ENCODE measurements at regions not wholly inside any gene's neighbourhood (a gene's known extent, or its start where the extent isn't known, plus 50 kb on each side); places are given as distances from the start of the nearest gene placed in this dataset.
"Not testable (repeated sequence)": the region's sequence is repeated elsewhere in the genome, so short reads cannot be mapped to it uniquely, and the experiment has no call there.

GRCh38 chr2:36287363-36288275 lies 68.0 kb upstream of the CRIM1 start:
- TF ChIP-seq CTCF (IDR thresholded peaks at IDR 0.05; ENCODE audit: low read depth, low read length), result no peak
- DNase-seq (ENCODE audit: extremely low read depth, low read depth), result no peak

GRCh38 chr2:36279506-36279905 lies 76.1 kb upstream of the CRIM1 start:
- not testable (repeated sequence) for DNase-seq (ENCODE audit: extremely low read depth, low read depth)

- no peak for TF ChIP-seq CTCF (IDR thresholded peaks at IDR 0.05; ENCODE audit: low read depth, low read length)
- no peak for DNase-seq (ENCODE audit: extremely low read depth, low read depth)
Measured at GRCh38 chr2:36277881-36278523, 77.6 kb upstream of the CRIM1 start.

GRCh38 chr2:36277146-36277808 lies 78.3 kb upstream of the CRIM1 start:
- TF ChIP-seq CTCF (IDR thresholded peaks at IDR 0.05; ENCODE audit: low read depth, low read length), result no peak
- no peak for DNase-seq (ENCODE audit: extremely low read depth, low read depth)

GRCh38 chr2:36271266-36271665 lies 84.3 kb upstream of the CRIM1 start:
- no peak for DNase-seq (ENCODE audit: extremely low read depth, low read depth)
- no peak for TF ChIP-seq CTCF (IDR thresholded peaks at IDR 0.05; ENCODE audit: low read depth, low read length)

- no peak for DNase-seq (ENCODE audit: extremely low read depth, low read depth)
- no peak for TF ChIP-seq CTCF (IDR thresholded peaks at IDR 0.05; ENCODE audit: low read depth, low read length)
Measured at GRCh38 chr2:36270758-36271157, 84.8 kb upstream of the CRIM1 start.

GRCh38 chr2:36267194-36267593 lies 88.4 kb upstream of the CRIM1 start:
- no peak for TF ChIP-seq CTCF (IDR thresholded peaks at IDR 0.05; ENCODE audit: low read depth, low read length)
- DNase-seq (ENCODE audit: extremely low read depth, low read depth), result no peak
